ENCODE measurements at regions not wholly inside any gene's neighbourhood (a gene's known extent, or its start where the extent isn't known, plus 50 kb on each side); places are given as distances from the start of the nearest gene placed in this dataset. TPM values are rescaled to one million over a fixed set of nuclear protein-coding genes. Genes with fewer than 3 reads are reported as not detected.

- no peak for DNase-seq (ENCODE audit: low spot score)
Observed at GRCh38 chr13:31686670-31687425, 52.5 kb upstream of the RXFP2 start.

Small RNA genes lying in the stretch of these regions (small RNA-seq; reads per million reads assigned to genes)
- not detected for gene AL161616.1

Measured in HT-29 (cell line).